ENCODE measurements at regions not wholly inside any gene's neighbourhood (a gene's known extent, or its start where the extent isn't known, plus 50 kb on each side); places are given as distances from the start of the nearest gene placed in this dataset.

- DNase-seq (ENCODE audit: low read depth): no peak
- in situ Hi-C loops (cut with HindIII; ENCODE audit: low sequenced_read_pairs): no loop called here
- H3K4me3 ChIP-seq (ENCODE audit: low read depth, low read length): no peak overlapping the region
- TF ChIP-seq CTCF (IDR thresholded peaks at IDR 0.05; ENCODE audit: low read depth, low read length, missing control alignments): no peak
These were observed 202.4 kb upstream of the PMEPA1 start for GRCh38 chr20:57912227-57912582.

GRCh38 chr20:57911512-57912226, 201.9 kb upstream of the PMEPA1 start:
- H3K4me3 ChIP-seq (ENCODE audit: low read depth, low read length): no peak overlapping the region
- DNase-seq (ENCODE audit: low read depth): no peak
- in situ Hi-C loops (cut with HindIII; ENCODE audit: low sequenced_read_pairs): no loop called here
- TF ChIP-seq CTCF (IDR thresholded peaks at IDR 0.05; ENCODE audit: low read depth, low read length, missing control alignments): no peak

- no peak overlapping the region for H3K4me3 ChIP-seq (ENCODE audit: low read depth, low read length)
These were observed 200.9 kb upstream of the PMEPA1 start for GRCh38 chr20:57910716-57911115.

GRCh38 chr20:57909763-57910331, 200.0 kb upstream of the PMEPA1 start:
- H3K4me3 ChIP-seq (ENCODE audit: low read depth, low read length): no peak overlapping the region
- DNase-seq (ENCODE audit: low read depth): no peak
- in situ Hi-C loops (cut with HindIII; ENCODE audit: low sequenced_read_pairs): no loop called here
- TF ChIP-seq CTCF (IDR thresholded peaks at IDR 0.05; ENCODE audit: low read depth, low read length, missing control alignments): no peak

More at GRCh38 chr20:57910716-57911115, 200.9 kb upstream of the PMEPA1 start:
- in situ Hi-C loops (cut with HindIII; ENCODE audit: low sequenced_read_pairs): no loop called here
- DNase-seq (ENCODE audit: low read depth): no peak
- TF ChIP-seq CTCF (IDR thresholded peaks at IDR 0.05; ENCODE audit: low read depth, low read length, missing control alignments): no peak

- DNase-seq (ENCODE audit: low read depth): no peak
- no peak for TF ChIP-seq CTCF (IDR thresholded peaks at IDR 0.05; ENCODE audit: low read depth, low read length, missing control alignments)
- H3K4me3 ChIP-seq (ENCODE audit: low read depth, low read length): no peak overlapping the region
- in situ Hi-C loops (cut with HindIII; ENCODE audit: low sequenced_read_pairs): no loop called here
These were observed 199.2 kb upstream of the PMEPA1 start for GRCh38 chr20:57908704-57909630.

- no peak for DNase-seq (ENCODE audit: low read depth)
- H3K4me3 ChIP-seq (ENCODE audit: low read depth, low read length): no peak overlapping the region
- in situ Hi-C loops (cut with HindIII; ENCODE audit: low sequenced_read_pairs): no loop called here
- TF ChIP-seq CTCF (IDR thresholded peaks at IDR 0.05; ENCODE audit: low read depth, low read length, missing control alignments): no peak
These were observed 198.4 kb upstream of the PMEPA1 start for GRCh38 chr20:57908226-57908625.

Measured in astrocyte of the cerebellum (primary cell).